ENCODE measurements at regions not wholly inside any gene's neighbourhood (a gene's known extent, or its start where the extent isn't known, plus 50 kb on each side); places are given as distances from the start of the nearest gene placed in this dataset.

- no peaks in the 10 kb centered on the region for H3K27me3 ChIP-seq (ENCODE audit: control insufficient read depth in 5 of 5, insufficient read depth in 4 of 5, low read length in 5 of 5)
- no peaks in the 10 kb centered on the region for H3K36me3 ChIP-seq (ENCODE audit: control insufficient read depth in 5 of 5, insufficient read depth in 5 of 5, low read length in 5 of 5)
- H3K27ac ChIP-seq (ENCODE audit: low read depth, low read length) = no peak overlapping the region
- H3K4me1 ChIP-seq (ENCODE audit: control insufficient read depth in 5 of 5, insufficient read depth in 5 of 5, low read length in 5 of 5) = no peaks in the 10 kb centered on the region
- no peaks in the 10 kb centered on the region for H3K9me3 ChIP-seq (ENCODE audit: control insufficient read depth in 5 of 5, low read length in 5 of 5)
- H3K4me3 ChIP-seq (ENCODE audit: low read depth in 1 of 5, low read length in 5 of 5) = no peak overlapping the region
- H3K9ac ChIP-seq (ENCODE audit: low read length in 5 of 5) = no peak overlapping the region
Observed at GRCh38 chr13:103953859-103954258, 887.6 kb upstream of the SLC10A2 start.

- Histone ChIP-seq H3K36me3 (ENCODE audit: control insufficient read depth in 5 of 5, insufficient read depth in 5 of 5, low read length in 5 of 5) (no peaks in the 10 kb centered on the region), H3K4me1 (ENCODE audit: control insufficient read depth in 5 of 5, insufficient read depth in 5 of 5, low read length in 5 of 5) (no peaks in the 10 kb centered on the region), H3K4me3 (ENCODE audit: low read depth in 1 of 5, low read length in 5 of 5) (no peak overlapping the region), H3K9ac (ENCODE audit: low read length in 5 of 5) (no peak overlapping the region), H3K9me3 (ENCODE audit: control insufficient read depth in 5 of 5, low read length in 5 of 5) (no peaks in the 10 kb centered on the region), H3K27me3 (ENCODE audit: control insufficient read depth in 5 of 5, insufficient read depth in 4 of 5, low read length in 5 of 5) (no peaks in the 10 kb centered on the region), H3K27ac (ENCODE audit: low read depth, low read length) (no peak overlapping the region)
Observed at GRCh38 chr13:103952183-103952582, 886.0 kb upstream of the SLC10A2 start.

GRCh38 chr13:103948426-103948825 is 882.2 kb upstream of the SLC10A2 start:
- Histone ChIP-seq H3K9ac (ENCODE audit: low read length in 5 of 5) (no peak overlapping the region), H3K36me3 (ENCODE audit: control insufficient read depth in 5 of 5, insufficient read depth in 5 of 5, low read length in 5 of 5) (no peaks in the 10 kb centered on the region), H3K4me1 (ENCODE audit: control insufficient read depth in 5 of 5, insufficient read depth in 5 of 5, low read length in 5 of 5) (peaks cover 0 to 4% (median 0%) of the 10 kb centered on the region in 5 donors), H3K27me3 (ENCODE audit: control insufficient read depth in 5 of 5, insufficient read depth in 4 of 5, low read length in 5 of 5) (no peaks in the 10 kb centered on the region), H3K4me3 (ENCODE audit: low read depth in 1 of 5, low read length in 5 of 5) (no peak overlapping the region), H3K27ac (ENCODE audit: low read depth, low read length) (no peak overlapping the region), H3K9me3 (ENCODE audit: control insufficient read depth in 5 of 5, low read length in 5 of 5) (no peaks in the 10 kb centered on the region)

GRCh38 chr13:103945836-103946235 is 879.6 kb upstream of the SLC10A2 start:
- no peaks in the 10 kb centered on the region for H3K36me3 ChIP-seq (ENCODE audit: control insufficient read depth in 5 of 5, insufficient read depth in 5 of 5, low read length in 5 of 5)
- H3K9ac ChIP-seq (ENCODE audit: low read length in 5 of 5) = no peak overlapping the region
- H3K4me1 ChIP-seq (ENCODE audit: control insufficient read depth in 5 of 5, insufficient read depth in 5 of 5, low read length in 5 of 5) = peaks cover 0 to 4% (median 0%) of the 10 kb centered on the region in 5 donors
- H3K9me3 ChIP-seq (ENCODE audit: control insufficient read depth in 5 of 5, low read length in 5 of 5) = no peaks in the 10 kb centered on the region
- no peaks in the 10 kb centered on the region for H3K27me3 ChIP-seq (ENCODE audit: control insufficient read depth in 5 of 5, insufficient read depth in 4 of 5, low read length in 5 of 5)
- H3K4me3 ChIP-seq (ENCODE audit: low read depth in 1 of 5, low read length in 5 of 5) = no peak overlapping the region
- no peak overlapping the region for H3K27ac ChIP-seq (ENCODE audit: low read depth, low read length)

- peaks cover 0 to 4% (median 0%) of the 10 kb centered on the region in 5 donors for H3K4me1 ChIP-seq (ENCODE audit: control insufficient read depth in 5 of 5, insufficient read depth in 5 of 5, low read length in 5 of 5)
- no peak overlapping the region for H3K9ac ChIP-seq (ENCODE audit: low read length in 5 of 5)
- peaks cover 0 to 3% (median 0%) of the 10 kb centered on the region in 5 donors for H3K9me3 ChIP-seq (ENCODE audit: control insufficient read depth in 5 of 5, low read length in 5 of 5)
- no peak overlapping the region for H3K4me3 ChIP-seq (ENCODE audit: low read depth in 1 of 5, low read length in 5 of 5)
- no peak overlapping the region for H3K27ac ChIP-seq (ENCODE audit: low read depth, low read length)
- no peaks in the 10 kb centered on the region for H3K27me3 ChIP-seq (ENCODE audit: control insufficient read depth in 5 of 5, insufficient read depth in 4 of 5, low read length in 5 of 5)
- no peaks in the 10 kb centered on the region for H3K36me3 ChIP-seq (ENCODE audit: control insufficient read depth in 5 of 5, insufficient read depth in 5 of 5, low read length in 5 of 5)
Observed at GRCh38 chr13:103941506-103942140, 875.4 kb upstream of the SLC10A2 start.

GRCh38 chr13:103935117-103935516 is 868.9 kb upstream of the SLC10A2 start:
- Histone ChIP-seq H3K4me3 (ENCODE audit: low read depth in 1 of 5, low read length in 5 of 5) (no peak overlapping the region), H3K9me3 (ENCODE audit: control insufficient read depth in 5 of 5, low read length in 5 of 5) (peaks cover 0 to 5% (median 0%) of the 10 kb centered on the region in 5 donors), H3K27ac (ENCODE audit: low read depth, low read length) (no peak overlapping the region), H3K27me3 (ENCODE audit: control insufficient read depth in 5 of 5, insufficient read depth in 4 of 5, low read length in 5 of 5) (no peaks in the 10 kb centered on the region), H3K9ac (ENCODE audit: low read length in 5 of 5) (no peak overlapping the region), H3K4me1 (ENCODE audit: control insufficient read depth in 5 of 5, insufficient read depth in 5 of 5, low read length in 5 of 5) (no peaks in the 10 kb centered on the region), H3K36me3 (ENCODE audit: control insufficient read depth in 5 of 5, insufficient read depth in 5 of 5, low read length in 5 of 5) (no peaks in the 10 kb centered on the region)

GRCh38 chr13:103931885-103932284 is 865.7 kb upstream of the SLC10A2 start:
- Histone ChIP-seq H3K27me3 (ENCODE audit: control insufficient read depth in 5 of 5, insufficient read depth in 4 of 5, low read length in 5 of 5) (no peaks in the 10 kb centered on the region), H3K4me3 (ENCODE audit: low read depth in 1 of 5, low read length in 5 of 5) (no peak overlapping the region), H3K4me1 (ENCODE audit: control insufficient read depth in 5 of 5, insufficient read depth in 5 of 5, low read length in 5 of 5) (no peaks in the 10 kb centered on the region), H3K27ac (ENCODE audit: low read depth, low read length) (no peak overlapping the region), H3K36me3 (ENCODE audit: control insufficient read depth in 5 of 5, insufficient read depth in 5 of 5, low read length in 5 of 5) (no peaks in the 10 kb centered on the region), H3K9ac (ENCODE audit: low read length in 5 of 5) (no peak overlapping the region), H3K9me3 (ENCODE audit: control insufficient read depth in 5 of 5, low read length in 5 of 5) (peaks cover 0 to 4% (median 0%) of the 10 kb centered on the region in 5 donors)

GRCh38 chr13:103931331-103931845 is 865.2 kb upstream of the SLC10A2 start:
- no peak overlapping the region for H3K27ac ChIP-seq (ENCODE audit: low read depth, low read length)
- no peak overlapping the region for H3K9ac ChIP-seq (ENCODE audit: low read length in 5 of 5)
- H3K4me3 ChIP-seq (ENCODE audit: low read depth in 1 of 5, low read length in 5 of 5) = no peak overlapping the region
- peaks cover 0 to 4% (median 0%) of the 10 kb centered on the region in 5 donors for H3K9me3 ChIP-seq (ENCODE audit: control insufficient read depth in 5 of 5, low read length in 5 of 5)
- H3K4me1 ChIP-seq (ENCODE audit: control insufficient read depth in 5 of 5, insufficient read depth in 5 of 5, low read length in 5 of 5) = no peaks in the 10 kb centered on the region
- H3K27me3 ChIP-seq (ENCODE audit: control insufficient read depth in 5 of 5, insufficient read depth in 4 of 5, low read length in 5 of 5) = no peaks in the 10 kb centered on the region
- no peaks in the 10 kb centered on the region for H3K36me3 ChIP-seq (ENCODE audit: control insufficient read depth in 5 of 5, insufficient read depth in 5 of 5, low read length in 5 of 5)

- no peaks in the 10 kb centered on the region for H3K36me3 ChIP-seq (ENCODE audit: control insufficient read depth in 5 of 5, insufficient read depth in 5 of 5, low read length in 5 of 5)
- no peaks in the 10 kb centered on the region for H3K9me3 ChIP-seq (ENCODE audit: control insufficient read depth in 5 of 5, low read length in 5 of 5)
- no peaks in the 10 kb centered on the region for H3K4me1 ChIP-seq (ENCODE audit: control insufficient read depth in 5 of 5, insufficient read depth in 5 of 5, low read length in 5 of 5)
- no peak overlapping the region for H3K27ac ChIP-seq (ENCODE audit: low read depth, low read length)
- H3K9ac ChIP-seq (ENCODE audit: low read length in 5 of 5) = no peak overlapping the region
- H3K4me3 ChIP-seq (ENCODE audit: low read depth in 1 of 5, low read length in 5 of 5) = no peak overlapping the region
- H3K27me3 ChIP-seq (ENCODE audit: control insufficient read depth in 5 of 5, insufficient read depth in 4 of 5, low read length in 5 of 5) = no peaks in the 10 kb centered on the region
Observed at GRCh38 chr13:103926118-103926517, 859.9 kb upstream of the SLC10A2 start.

GRCh38 chr13:103908911-103909310 is 842.7 kb upstream of the SLC10A2 start:
- Histone ChIP-seq H3K27ac (ENCODE audit: low read depth, low read length) (no peak overlapping the region), H3K27me3 (ENCODE audit: control insufficient read depth in 5 of 5, insufficient read depth in 4 of 5, low read length in 5 of 5) (no peaks in the 10 kb centered on the region)

More at GRCh38 chr13:103908911-103909310, 842.7 kb upstream of the SLC10A2 start:
- Histone ChIP-seq H3K36me3 (ENCODE audit: control insufficient read depth in 5 of 5, insufficient read depth in 5 of 5, low read length in 5 of 5) (no peaks in the 10 kb centered on the region), H3K4me3 (ENCODE audit: low read depth in 1 of 5, low read length in 5 of 5) (no peak overlapping the region), H3K4me1 (ENCODE audit: control insufficient read depth in 5 of 5, insufficient read depth in 5 of 5, low read length in 5 of 5) (no peaks in the 10 kb centered on the region), H3K9me3 (ENCODE audit: control insufficient read depth in 5 of 5, low read length in 5 of 5) (no peaks in the 10 kb centered on the region), H3K9ac (ENCODE audit: low read length in 5 of 5) (no peak overlapping the region)

All from subcutaneous abdominal adipose tissue (tissue), 5 donors.